Esophagus squamous epithelium (tissue), 5 donors: ENCODE measurements at regions not wholly inside any gene's neighbourhood (a gene's known extent, or its start where the extent isn't known, plus 50 kb on each side); places are given as distances from the start of the nearest gene placed in this dataset.

Experiments
- DNase-seq: peaks from one replicate; lab custom pipeline; 2025; lab: John Stamatoyannopoulos, UW
- H3K27ac ChIP-seq, 4 donors: fragments of 200-600 bp; sonication (generic); one replicate each; pipeline ENCODE4 v1.5.1; 2016 to 2019; ENCODE audit warnings: mild to moderate bottlenecking in 1 of 4
- H3K27me3 ChIP-seq, 4 donors: fragments of 200-600 bp; sonication (generic); 1 replicate in 3 of 4; 2 replicates in 1 of 4; pipeline versions ENCODE4 v1.5.1 to v1.6.0; 2017 to 2021; ENCODE audit warnings: antibody characterized with exemption in 1 of 4
- H3K36me3 ChIP-seq, 3 donors: fragments of 200-600 bp; sonication (generic); one replicate each; pipeline ENCODE4 v1.5.1; 2016 to 2019
- H3K4me1 ChIP-seq, 3 donors: fragments of 200-600 bp; sonication (generic); one replicate each; pipeline ENCODE4 v1.5.1; 2017 to 2019
- H3K4me3 ChIP-seq, 4 donors: fragments of 200-600 bp; sonication (generic); 1 replicate in 3 of 4; 2 replicates in 1 of 4; pipeline ENCODE4 v1.5.1; 2016 to 2019; ENCODE audit warnings: mild to moderate bottlenecking in 2 of 4, moderate library complexity in 1 of 4
- H3K9me3 ChIP-seq, 3 donors: fragments of 200-600 bp; sonication (generic); one replicate each; pipeline ENCODE4 v1.5.1; 2016 to 2019
- POLR2A ChIP-seq, 4 donors: fragments of 450-650 bp; IDR thresholded peaks; one replicate each; pipeline ENCODE4 v1.6.1; 2017; ENCODE audit warnings: antibody characterized with exemption in 4 of 4, mild to moderate bottlenecking in 4 of 4, moderate library complexity in 3 of 4
- WGBS, 2 donors: methylation state at CpG; one replicate each; pipeline ENCODE4 v1.1.5; 2018; 5-methylcytosine and 5-hydroxymethylcytosine counted together
- intact Hi-C: fragments of 100-400 bp; cut with DNase I; formaldehyde crosslinking; loops from one replicate; pipeline ENCODE4 v1.15.0; 2022
- TF ChIP-seq, protein P1 (sequence below), 6 experiments: fragments of 450-650 bp in 4 of 6; fragments of 200-600 bp in 2 of 6; sonication (generic) in 2 of 6; IDR thresholded peaks; one replicate each; pipeline ENCODE4 v1.5.1; 2016 to 2019; ENCODE audit warnings: antibody characterized with exemption in 6 of 6, mild to moderate bottlenecking in 4 of 6, moderate library complexity in 4 of 6
- donor health status: DM: yes; HTN: yes; CAD: no.

- H3K27ac ChIP-seq = no peak overlapping the region
- DNase-seq = no peak
- no peaks in the 10 kb centered on the region for H3K4me1 ChIP-seq
- intact Hi-C loops = no loop called here
- H3K4me3 ChIP-seq = no peak overlapping the region
- peaks cover 0 to 53% (median 0%) of the 10 kb centered on the region in 4 donors for H3K27me3 ChIP-seq
- no peaks in the 10 kb centered on the region for H3K9me3 ChIP-seq
- H3K36me3 ChIP-seq = no peaks in the 10 kb centered on the region
- no peak for TF ChIP-seq POLR2A (IDR thresholded peaks at IDR 0.05)
- 38 to 66% methylated on average over 2 to 4 of the region's 4 CpGs for WGBS, 2 donors
Observed at GRCh38 chr12:112597986-112598385, 179.2 kb downstream of the PTPN11 start.

GRCh38 chr12:112598626-112599025 lies 179.9 kb downstream of the PTPN11 start:
- Histone ChIP-seq H3K9me3 (no peaks in the 10 kb centered on the region), H3K4me1 (no peaks in the 10 kb centered on the region), H3K36me3 (no peaks in the 10 kb centered on the region), H3K4me3 (no peak overlapping the region), H3K27ac (no peak overlapping the region), H3K27me3 (peaks cover 0 to 60% (median 0%) of the 10 kb centered on the region in 4 donors)
- intact Hi-C loops = no loop called here
- 53 to 62% methylated on average over 1 of the region's 1 CpG for WGBS, 2 donors
- TF ChIP-seq POLR2A (IDR thresholded peaks at IDR 0.05) = no peak
- TF ChIP-seq, protein P1, sequence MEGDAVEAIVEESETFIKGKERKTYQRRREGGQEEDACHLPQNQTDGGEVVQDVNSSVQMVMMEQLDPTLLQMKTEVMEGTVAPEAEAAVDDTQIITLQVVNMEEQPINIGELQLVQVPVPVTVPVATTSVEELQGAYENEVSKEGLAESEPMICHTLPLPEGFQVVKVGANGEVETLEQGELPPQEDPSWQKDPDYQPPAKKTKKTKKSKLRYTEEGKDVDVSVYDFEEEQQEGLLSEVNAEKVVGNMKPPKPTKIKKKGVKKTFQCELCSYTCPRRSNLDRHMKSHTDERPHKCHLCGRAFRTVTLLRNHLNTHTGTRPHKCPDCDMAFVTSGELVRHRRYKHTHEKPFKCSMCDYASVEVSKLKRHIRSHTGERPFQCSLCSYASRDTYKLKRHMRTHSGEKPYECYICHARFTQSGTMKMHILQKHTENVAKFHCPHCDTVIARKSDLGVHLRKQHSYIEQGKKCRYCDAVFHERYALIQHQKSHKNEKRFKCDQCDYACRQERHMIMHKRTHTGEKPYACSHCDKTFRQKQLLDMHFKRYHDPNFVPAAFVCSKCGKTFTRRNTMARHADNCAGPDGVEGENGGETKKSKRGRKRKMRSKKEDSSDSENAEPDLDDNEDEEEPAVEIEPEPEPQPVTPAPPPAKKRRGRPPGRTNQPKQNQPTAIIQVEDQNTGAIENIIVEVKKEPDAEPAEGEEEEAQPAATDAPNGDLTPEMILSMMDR (IDR thresholded peaks at IDR 0.05) = no peak
- DNase-seq = no peak

- Histone ChIP-seq H3K27me3 (peaks cover 0 to 72% (median 0%) of the 10 kb centered on the region in 4 donors), H3K27ac (no peak overlapping the region), H3K4me3 (no peak overlapping the region), H3K9me3 (no peaks in the 10 kb centered on the region), H3K4me1 (no peaks in the 10 kb centered on the region), H3K36me3 (no peaks in the 10 kb centered on the region)
- DNase-seq = no peak
- 28 to 29% methylated on average over 1 to 3 of the region's 3 CpGs for WGBS, 2 donors
- intact Hi-C loops = no loop called here
- TF ChIP-seq, protein P1 (IDR thresholded peaks at IDR 0.05) = no peak
- TF ChIP-seq POLR2A (IDR thresholded peaks at IDR 0.05) = no peak
Observed at GRCh38 chr12:112599871-112600270, 181.1 kb downstream of the PTPN11 start.

DNA sequence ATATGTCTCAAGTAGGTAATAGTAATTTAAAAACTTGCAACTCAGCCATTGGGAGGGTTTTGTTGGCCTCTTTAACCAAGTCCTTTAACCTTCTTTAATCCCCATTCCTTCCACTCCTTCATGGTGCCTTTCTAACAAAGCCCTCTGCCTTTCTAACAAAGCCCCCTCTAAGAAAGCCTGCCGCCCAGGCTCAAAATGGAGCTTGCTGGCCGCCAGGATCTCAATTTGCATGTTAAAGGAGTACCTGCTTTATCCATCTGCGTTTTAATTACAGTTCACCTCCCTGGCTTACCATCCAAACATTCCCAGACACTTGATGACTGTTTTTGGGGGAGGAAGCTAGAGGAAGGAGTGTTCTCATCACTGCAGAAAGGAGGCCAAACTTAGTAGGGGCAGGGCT lies 183.4 kb downstream of the PTPN11 start:
- no peaks in the 10 kb centered on the region for H3K36me3 ChIP-seq
- TF ChIP-seq, protein P1 (IDR thresholded peaks at IDR 0.05) = no peak
- TF ChIP-seq POLR2A (IDR thresholded peaks at IDR 0.05) = no peak
- peaks cover 0 to 66% (median 0%) of the 10 kb centered on the region in 4 donors for H3K27me3 ChIP-seq
- H3K4me3 ChIP-seq = no peak overlapping the region
- intact Hi-C loops = no loop called here
- H3K27ac ChIP-seq = no peak overlapping the region
- no peaks in the 10 kb centered on the region for H3K9me3 ChIP-seq
- no peaks in the 10 kb centered on the region for H3K4me1 ChIP-seq
- no peak for DNase-seq
- 30 to 35% methylated on average over 3 of the region's 3 CpGs for WGBS, 2 donors

- Histone ChIP-seq H3K27ac (no peak overlapping the region), H3K4me3 (no peak overlapping the region)
- intact Hi-C loops = no loop called here
Observed at GRCh38 chr12:112606611-112607365, 184.8 kb upstream of the RPH3A start.

More at GRCh38 chr12:112606611-112607365, 184.8 kb upstream of the RPH3A start:
- H3K36me3 ChIP-seq = no peaks in the 10 kb centered on the region
- no peaks in the 10 kb centered on the region for H3K9me3 ChIP-seq
- 65 to 68% methylated on average over 3 to 4 of the region's 4 CpGs for WGBS, 2 donors
- H3K27me3 ChIP-seq = peaks cover 0 to 71% (median 0%) of the 10 kb centered on the region in 4 donors
- no peak for DNase-seq
- TF ChIP-seq, protein P1 (IDR thresholded peaks at IDR 0.05) = no peak
- TF ChIP-seq POLR2A (IDR thresholded peaks at IDR 0.05) = no peak
- no peaks in the 10 kb centered on the region for H3K4me1 ChIP-seq
